ENCODE measurements at regions not wholly inside any gene's neighbourhood (a gene's known extent, or its start where the extent isn't known, plus 50 kb on each side); places are given as distances from the start of the nearest gene placed in this dataset.

- no peaks in the 10 kb centered on the region for H3K9me3 Mint-ChIP-seq
- peaks cover 2% of the 10 kb centered on the region for H3K4me1 Mint-ChIP-seq (ENCODE audit: low read depth)
- H3K27ac Mint-ChIP-seq, result no peak overlapping the region
- H3K27me3 Mint-ChIP-seq, result no peaks in the 10 kb centered on the region
- H3K4me3 Mint-ChIP-seq, result no peak overlapping the region
- ChIA-PET POLR2A (no interaction called here), CTCF (no interaction called here)
- DNase-seq, result no peak
- intact Hi-C loops (cut with micrococcal nuclease), result no loop called here
- H3K36me3 Mint-ChIP-seq, result no peaks in the 10 kb centered on the region
Measured at GRCh38 chr17:65477600-65477999, 83.8 kb downstream of the AXIN2 start.

GRCh38 chr17:65474660-65475059 lies 86.8 kb downstream of the AXIN2 start:
- Mint-ChIP-seq H3K36me3 (no peaks in the 10 kb centered on the region), H3K9me3 (no peaks in the 10 kb centered on the region), H3K4me3 (no peak overlapping the region), H3K27ac (no peak overlapping the region), H3K27me3 (peaks cover 2% of the 10 kb centered on the region), H3K4me1 (ENCODE audit: low read depth) (no peaks in the 10 kb centered on the region)
- POLR2A ChIA-PET, result no interaction called here
- CTCF ChIA-PET, result no interaction called here
- intact Hi-C loops (cut with micrococcal nuclease), result no loop called here
- no peak for DNase-seq

- H3K9me3 Mint-ChIP-seq, result no peaks in the 10 kb centered on the region
- DNase-seq, result no peak
- intact Hi-C loops (cut with micrococcal nuclease), result no loop called here
- no peak overlapping the region for H3K4me3 Mint-ChIP-seq
- ChIA-PET CTCF (no interaction called here), POLR2A (no interaction called here)
- H3K27me3 Mint-ChIP-seq, result peaks cover 2% of the 10 kb centered on the region
- no peak overlapping the region for H3K27ac Mint-ChIP-seq
- H3K4me1 Mint-ChIP-seq (ENCODE audit: low read depth), result no peaks in the 10 kb centered on the region
- H3K36me3 Mint-ChIP-seq, result no peaks in the 10 kb centered on the region
Measured at GRCh38 chr17:65473985-65474384, 87.5 kb downstream of the AXIN2 start.

- no peak for DNase-seq
- intact Hi-C loops (cut with micrococcal nuclease), result no loop called here
- Mint-ChIP-seq H3K4me1 (ENCODE audit: low read depth) (no peaks in the 10 kb centered on the region), H3K36me3 (no peaks in the 10 kb centered on the region), H3K9me3 (no peaks in the 10 kb centered on the region), H3K27me3 (peaks cover 2% of the 10 kb centered on the region), H3K4me3 (no peak overlapping the region), H3K27ac (no peak overlapping the region)
- ChIA-PET CTCF (no interaction called here), POLR2A (no interaction called here)
Measured at GRCh38 chr17:65473363-65473762, 88.1 kb downstream of the AXIN2 start.

GRCh38 chr17:65472666-65473309 lies 88.7 kb downstream of the AXIN2 start:
- Mint-ChIP-seq H3K36me3 (no peaks in the 10 kb centered on the region), H3K27ac (no peak overlapping the region), H3K4me3 (no peak overlapping the region), H3K27me3 (peaks cover 5% of the 10 kb centered on the region), H3K9me3 (no peaks in the 10 kb centered on the region), H3K4me1 (ENCODE audit: low read depth) (no peaks in the 10 kb centered on the region)
- intact Hi-C loops (cut with micrococcal nuclease), result no loop called here
- CTCF ChIA-PET, result no interaction called here
- POLR2A ChIA-PET, result no interaction called here
- DNase-seq, result no peak

GRCh38 chr17:65470783-65471182 lies 90.7 kb downstream of the AXIN2 start:
- no peaks in the 10 kb centered on the region for H3K9me3 Mint-ChIP-seq
- POLR2A ChIA-PET, result no interaction called here

GRCh38 chr17:65468321-65468720 lies 93.1 kb downstream of the AXIN2 start:
- Mint-ChIP-seq H3K4me3 (no peak overlapping the region), H3K36me3 (no peaks in the 10 kb centered on the region), H3K27ac (no peak overlapping the region), H3K4me1 (ENCODE audit: low read depth) (no peaks in the 10 kb centered on the region), H3K9me3 (no peaks in the 10 kb centered on the region), H3K27me3 (peaks cover 9% of the 10 kb centered on the region)
- CTCF ChIA-PET, result no interaction called here
- no peak for DNase-seq
- POLR2A ChIA-PET, result no interaction called here
- intact Hi-C loops (cut with micrococcal nuclease), result no loop called here

More at GRCh38 chr17:65470783-65471182, 90.7 kb downstream of the AXIN2 start:
- no peak for DNase-seq
- intact Hi-C loops (cut with micrococcal nuclease), result no loop called here
- Mint-ChIP-seq H3K27ac (no peak overlapping the region), H3K4me1 (ENCODE audit: low read depth) (no peaks in the 10 kb centered on the region), H3K36me3 (no peaks in the 10 kb centered on the region), H3K4me3 (no peak overlapping the region), H3K27me3 (peaks cover 5% of the 10 kb centered on the region)
- CTCF ChIA-PET, result no interaction called here

GRCh38 chr17:65467156-65467555 lies 94.3 kb downstream of the AXIN2 start:
- Mint-ChIP-seq H3K27me3 (peaks cover 9% of the 10 kb centered on the region), H3K9me3 (no peaks in the 10 kb centered on the region), H3K27ac (no peak overlapping the region), H3K4me1 (ENCODE audit: low read depth) (no peaks in the 10 kb centered on the region), H3K36me3 (no peaks in the 10 kb centered on the region), H3K4me3 (no peak overlapping the region)
- ChIA-PET CTCF (no interaction called here), POLR2A (no interaction called here)
- intact Hi-C loops (cut with micrococcal nuclease), result no loop called here
- no peak for DNase-seq

GRCh38 chr17:65466547-65466946 lies 94.9 kb downstream of the AXIN2 start:
- H3K27me3 Mint-ChIP-seq, result peaks cover 8% of the 10 kb centered on the region
- ChIA-PET POLR2A (no interaction called here), CTCF (no interaction called here)
- no peak overlapping the region for H3K27ac Mint-ChIP-seq
- H3K36me3 Mint-ChIP-seq, result no peaks in the 10 kb centered on the region
- no peaks in the 10 kb centered on the region for H3K9me3 Mint-ChIP-seq
- H3K4me1 Mint-ChIP-seq (ENCODE audit: low read depth), result no peaks in the 10 kb centered on the region
- intact Hi-C loops (cut with micrococcal nuclease), result no loop called here
- DNase-seq, result no peak
- no peak overlapping the region for H3K4me3 Mint-ChIP-seq

- POLR2A ChIA-PET, result no interaction called here
- intact Hi-C loops (cut with micrococcal nuclease), result no loop called here
- CTCF ChIA-PET, result no interaction called here
- Mint-ChIP-seq H3K4me1 (ENCODE audit: low read depth) (no peaks in the 10 kb centered on the region), H3K36me3 (no peaks in the 10 kb centered on the region), H3K4me3 (no peak overlapping the region), H3K27ac (no peak overlapping the region), H3K9me3 (no peaks in the 10 kb centered on the region), H3K27me3 (peaks cover 5% of the 10 kb centered on the region)
- no peak for DNase-seq
Measured at GRCh38 chr17:65463242-65463641, 98.2 kb downstream of the AXIN2 start.

GRCh38 chr17:65459677-65460347 lies 101.6 kb downstream of the AXIN2 start:
- no peaks in the 10 kb centered on the region for H3K9me3 Mint-ChIP-seq
- H3K27ac Mint-ChIP-seq, result no peak overlapping the region
- no peak for DNase-seq
- POLR2A ChIA-PET, result no interaction called here
- no peak overlapping the region for H3K4me3 Mint-ChIP-seq
- no peaks in the 10 kb centered on the region for H3K36me3 Mint-ChIP-seq
- H3K27me3 Mint-ChIP-seq, result peaks cover 3% of the 10 kb centered on the region
- H3K4me1 Mint-ChIP-seq (ENCODE audit: low read depth), result no peaks in the 10 kb centered on the region
- intact Hi-C loops (cut with micrococcal nuclease), result loop anchor here (10.0 kb wide), 1 partner anchor 95 kb away; no protein-coding TSS in a partner anchor
- CTCF ChIA-PET, result no interaction called here

GRCh38 chr17:65457635-65458257 lies 103.7 kb downstream of the AXIN2 start:
- ChIA-PET POLR2A (no interaction called here), CTCF (interaction anchor here (1.9 kb wide), 1 partner anchor 163 kb away, joined by 5 read pairs; no protein-coding TSS in a partner anchor)
- intact Hi-C loops (cut with micrococcal nuclease), result loop anchor here (10.0 kb wide), 1 partner anchor 97 kb away; no protein-coding TSS in a partner anchor
- Mint-ChIP-seq H3K4me3 (no peak overlapping the region), H3K27me3 (no peaks in the 10 kb centered on the region), H3K4me1 (ENCODE audit: low read depth) (no peaks in the 10 kb centered on the region), H3K27ac (no peak overlapping the region), H3K9me3 (no peaks in the 10 kb centered on the region), H3K36me3 (no peaks in the 10 kb centered on the region)
- DNase-seq, result no peak

GRCh38 chr17:65457183-65457582 lies 104.3 kb downstream of the AXIN2 start:
- POLR2A ChIA-PET, result no interaction called here
- DNase-seq, result no peak
- H3K36me3 Mint-ChIP-seq, result no peaks in the 10 kb centered on the region

More at GRCh38 chr17:65457183-65457582, 104.3 kb downstream of the AXIN2 start:
- intact Hi-C loops (cut with micrococcal nuclease), result loop anchor here (10.0 kb wide), 1 partner anchor 98 kb away; no protein-coding TSS in a partner anchor
- Mint-ChIP-seq H3K27me3 (no peaks in the 10 kb centered on the region), H3K9me3 (no peaks in the 10 kb centered on the region), H3K4me1 (ENCODE audit: low read depth) (no peaks in the 10 kb centered on the region), H3K27ac (no peak overlapping the region), H3K4me3 (no peak overlapping the region)
- CTCF ChIA-PET, result interaction anchor here (1.9 kb wide), 1 partner anchor 162 kb away, joined by 5 read pairs; no protein-coding TSS in a partner anchor
